ENCODE measurements at regions not wholly inside any gene's neighbourhood (a gene's known extent, or its start where the extent isn't known, plus 50 kb on each side); places are given as distances from the start of the nearest gene placed in this dataset.

GRCh38 chr5:37889612-37890317 lies 49.9 kb upstream of the GDNF start:
- no peak overlapping the region for H3K4me2 ChIP-seq (ENCODE audit: low read length)

More at GRCh38 chr5:37889612-37890317, 49.9 kb upstream of the GDNF start:
- Histone ChIP-seq H3K27ac (ENCODE audit: low read length) (no peak overlapping the region), H3K4me3 (ENCODE audit: low read length) (no peak overlapping the region), H3K36me3 (replicated peaks; ENCODE audit: low read depth, low read length) (no peaks in the 10 kb centered on the region), H2AFZ (ENCODE audit: low read depth, low read length) (no peak overlapping the region), H3K79me2 (ENCODE audit: low read length) (no peaks in the 10 kb centered on the region), H4K20me1 (ENCODE audit: insufficient read depth, low read length) (no peaks in the 10 kb centered on the region), H3K9ac (ENCODE audit: low read length) (no peak overlapping the region), H3K4me1 (ENCODE audit: low read length) (no peaks in the 10 kb centered on the region), H3K9me3 (ENCODE audit: insufficient read depth, low read length) (no peaks in the 10 kb centered on the region), H3K27me3 (ENCODE audit: low read depth, low read length) (no peaks in the 10 kb centered on the region)
- no peak for TF ChIP-seq EZH2phosphoT487 (IDR thresholded peaks at IDR 0.05; ENCODE audit: low read depth)
- no peak for TF ChIP-seq CTCF (IDR thresholded peaks at IDR 0.05; ENCODE audit: low read depth, low read length)

Data from OCI-LY3 (cell line).